ENCODE measurements at regions not wholly inside any gene's neighbourhood (a gene's known extent, or its start where the extent isn't known, plus 50 kb on each side); places are given as distances from the start of the nearest gene placed in this dataset.

GRCh38 chr20:52746190-52746589, 226.0 kb upstream of the TSHZ2 start:
- TF ChIP-seq CTCF (IDR thresholded peaks at IDR 0.05) (no peak), POLR2AphosphoS5 (IDR thresholded peaks at IDR 0.05; ENCODE audit: low read depth, low read length) (no peak), TCF7L2 (IDR thresholded peaks at IDR 0.05; ENCODE audit: low read depth, low read length) (no peak)
- TF ChIP-seq, protein P1, sequence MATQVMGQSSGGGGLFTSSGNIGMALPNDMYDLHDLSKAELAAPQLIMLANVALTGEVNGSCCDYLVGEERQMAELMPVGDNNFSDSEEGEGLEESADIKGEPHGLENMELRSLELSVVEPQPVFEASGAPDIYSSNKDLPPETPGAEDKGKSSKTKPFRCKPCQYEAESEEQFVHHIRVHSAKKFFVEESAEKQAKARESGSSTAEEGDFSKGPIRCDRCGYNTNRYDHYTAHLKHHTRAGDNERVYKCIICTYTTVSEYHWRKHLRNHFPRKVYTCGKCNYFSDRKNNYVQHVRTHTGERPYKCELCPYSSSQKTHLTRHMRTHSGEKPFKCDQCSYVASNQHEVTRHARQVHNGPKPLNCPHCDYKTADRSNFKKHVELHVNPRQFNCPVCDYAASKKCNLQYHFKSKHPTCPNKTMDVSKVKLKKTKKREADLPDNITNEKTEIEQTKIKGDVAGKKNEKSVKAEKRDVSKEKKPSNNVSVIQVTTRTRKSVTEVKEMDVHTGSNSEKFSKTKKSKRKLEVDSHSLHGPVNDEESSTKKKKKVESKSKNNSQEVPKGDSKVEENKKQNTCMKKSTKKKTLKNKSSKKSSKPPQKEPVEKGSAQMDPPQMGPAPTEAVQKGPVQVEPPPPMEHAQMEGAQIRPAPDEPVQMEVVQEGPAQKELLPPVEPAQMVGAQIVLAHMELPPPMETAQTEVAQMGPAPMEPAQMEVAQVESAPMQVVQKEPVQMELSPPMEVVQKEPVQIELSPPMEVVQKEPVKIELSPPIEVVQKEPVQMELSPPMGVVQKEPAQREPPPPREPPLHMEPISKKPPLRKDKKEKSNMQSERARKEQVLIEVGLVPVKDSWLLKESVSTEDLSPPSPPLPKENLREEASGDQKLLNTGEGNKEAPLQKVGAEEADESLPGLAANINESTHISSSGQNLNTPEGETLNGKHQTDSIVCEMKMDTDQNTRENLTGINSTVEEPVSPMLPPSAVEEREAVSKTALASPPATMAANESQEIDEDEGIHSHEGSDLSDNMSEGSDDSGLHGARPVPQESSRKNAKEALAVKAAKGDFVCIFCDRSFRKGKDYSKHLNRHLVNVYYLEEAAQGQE (IDR thresholded peaks at IDR 0.05; ENCODE audit: insufficient read depth in 1 of 2, low read depth in 2 of 2, low read length in 1 of 2), result no peak
